Middle frontal gyrus (tissue), 1 donor: ENCODE measurements at regions not wholly inside any gene's neighbourhood (a gene's known extent, or its start where the extent isn't known, plus 50 kb on each side); places are given as distances from the start of the nearest gene placed in this dataset.

ENCODE experiments used
- DNase-seq: peaks from one replicate; pipeline ENCODE4 v3.0.0-alpha.2; 2015; ENCODE audit warnings: low spot score; ENCODE audit errors: extremely low spot score

- no peak for DNase-seq
Observed at GRCh38 chr13:89783221-89783755, 1564.2 kb upstream of the MIR17HG start.

- DNase-seq, result no peak
Observed at GRCh38 chr13:89784161-89784809, 1563.2 kb upstream of the MIR17HG start.

GRCh38 chr13:89786531-89786930 lies 1561.0 kb upstream of the MIR17HG start:
- no peak for DNase-seq

- no peak for DNase-seq
Observed at GRCh38 chr13:89790696-89791095, 1556.8 kb upstream of the MIR17HG start.

- DNase-seq, result no peak
Observed at GRCh38 chr13:89791971-89792630, 1555.4 kb upstream of the MIR17HG start.

- no peak for DNase-seq
Observed at GRCh38 chr13:89796196-89796595, 1551.3 kb upstream of the MIR17HG start.

GRCh38 chr13:89803839-89804238 lies 1543.6 kb upstream of the MIR17HG start:
- no peak for DNase-seq

GRCh38 chr13:89806594-89806993 lies 1540.9 kb upstream of the MIR17HG start:
- DNase-seq, result no peak

GRCh38 chr13:89812856-89813255 lies 1534.6 kb upstream of the MIR17HG start:
- DNase-seq, result no peak

- no peak for DNase-seq
Observed at GRCh38 chr13:89816404-89816803, 1531.1 kb upstream of the MIR17HG start.

- no peak for DNase-seq
Observed at GRCh38 chr13:89822467-89822866, 1525.0 kb upstream of the MIR17HG start.

GRCh38 chr13:89827552-89827951 lies 1519.9 kb upstream of the MIR17HG start:
- DNase-seq, result no peak

GRCh38 chr13:89828506-89828905 lies 1519.0 kb upstream of the MIR17HG start:
- no peak for DNase-seq

GRCh38 chr13:89831157-89831556 lies 1516.3 kb upstream of the MIR17HG start:
- DNase-seq, result no peak

- no peak for DNase-seq
Observed at GRCh38 chr13:89832827-89833226, 1514.7 kb upstream of the MIR17HG start.

- DNase-seq, result no peak
Observed at GRCh38 chr13:89843621-89844020, 1503.9 kb upstream of the MIR17HG start.

- no peak for DNase-seq
Observed at GRCh38 chr13:89845874-89846273, 1501.6 kb upstream of the MIR17HG start.

GRCh38 chr13:89846926-89847585 lies 1500.4 kb upstream of the MIR17HG start:
- DNase-seq, result no peak

GRCh38 chr13:89852570-89852969 lies 1494.9 kb upstream of the MIR17HG start:
- no peak for DNase-seq

GRCh38 chr13:89856512-89856911 lies 1491.0 kb upstream of the MIR17HG start:
- DNase-seq, result no peak

- no peak for DNase-seq
Observed at GRCh38 chr13:89857502-89857901, 1490.0 kb upstream of the MIR17HG start.

GRCh38 chr13:89862011-89862690 lies 1485.3 kb upstream of the MIR17HG start:
- no peak for DNase-seq
